LNCAP (cell line): ENCODE measurements at regions not wholly inside any gene's neighbourhood (a gene's known extent, or its start where the extent isn't known, plus 50 kb on each side); places are given as distances from the start of the nearest gene placed in this dataset.

Source experiments
- CTCF ChIP-seq: fragments of 450-650 bp; IDR thresholded peaks from 2 replicates; pipeline ENCODE4 v1.5.1; 2017; ENCODE audit warnings: mild to moderate bottlenecking

GRCh38 chr9:93830606-93831005, 124.5 kb downstream of the BARX1 start:
- no peak for TF ChIP-seq CTCF

GRCh38 chr9:93830012-93830596, 125.1 kb downstream of the BARX1 start:
- TF ChIP-seq CTCF, result no peak

GRCh38 chr9:93829271-93830011, 125.7 kb downstream of the BARX1 start:
- TF ChIP-seq CTCF, result no peak

- TF ChIP-seq CTCF, result no peak
Measured at GRCh38 chr9:93828331-93829097, 126.6 kb downstream of the BARX1 start.

GRCh38 chr9:93827545-93828330, 127.4 kb downstream of the BARX1 start:
- TF ChIP-seq CTCF, result peak; percentile 87

GRCh38 chr9:93826905-93827544, 128.1 kb downstream of the BARX1 start:
- TF ChIP-seq CTCF, result no peak

- no peak for TF ChIP-seq CTCF
Measured at GRCh38 chr9:93826209-93826608, 128.9 kb downstream of the BARX1 start.
